Parathyroid adenoma (tissue), 2 donors: ENCODE measurements at regions not wholly inside any gene's neighbourhood (a gene's known extent, or its start where the extent isn't known, plus 50 kb on each side); places are given as distances from the start of the nearest gene placed in this dataset.
"Not testable (repeated sequence)": the region's sequence is repeated elsewhere in the genome, so short reads cannot be mapped to it uniquely, and the experiment has no call there.

ENCODE experiments used
- H2AFZ ChIP-seq: fragments of 300-600 bp; sonication (generic); one replicate; pipeline ENCODE4 v1.7.0; 2017; ENCODE audit warnings: antibody characterized with exemption, mild to moderate bottlenecking
- H3K27ac ChIP-seq: fragments of 300-600 bp; sonication (generic); one replicate; pipeline ENCODE4 v1.7.0; 2017
- H3K27me3 ChIP-seq: fragments of 300-600 bp; sonication (generic); one replicate; pipeline ENCODE4 v1.7.0; 2017; ENCODE audit warnings: low read length; ENCODE audit not compliant: control insufficient read depth, insufficient read depth
- H3K36me3 ChIP-seq: fragments of 300-600 bp; sonication (generic); one replicate; pipeline ENCODE4 v1.7.0; 2017; ENCODE audit warnings: low read length; ENCODE audit not compliant: control insufficient read depth, insufficient read depth
- H3K4me1 ChIP-seq: fragments of 300-600 bp; sonication (generic); one replicate; pipeline ENCODE4 v1.7.0; 2017; ENCODE audit warnings: control low read depth
- H3K4me2 ChIP-seq: fragments of 300-600 bp; sonication (generic); one replicate; pipeline ENCODE4 v1.7.0; 2017; ENCODE audit warnings: low read length
- H3K4me3 ChIP-seq: fragments of 300-600 bp; sonication (generic); one replicate; pipeline ENCODE4 v1.7.0; 2017; ENCODE audit warnings: low read depth, low read length
- H3K79me2 ChIP-seq: fragments of 300-600 bp; sonication (generic); one replicate; pipeline ENCODE4 v1.7.0; 2017; ENCODE audit warnings: control low read depth
- H3K9ac ChIP-seq: fragments of 300-600 bp; sonication (generic); one replicate; pipeline ENCODE4 v1.7.0; 2017; ENCODE audit warnings: mild to moderate bottlenecking
- H3K9me3 ChIP-seq: fragments of 300-600 bp; sonication (generic); one replicate; pipeline ENCODE4 v1.7.0; 2017; ENCODE audit warnings: low read length; ENCODE audit not compliant: control insufficient read depth
- TF ChIP-seq, protein P1 (sequence below): fragments of 300-600 bp; sonication (generic); IDR thresholded peaks from one replicate; pipeline ENCODE4 v1.7.0; 2017; ENCODE audit warnings: antibody characterized with exemption, mild to moderate bottlenecking
- donor health status: primary hyperparathyroidism.

- Histone ChIP-seq H3K9me3 (no peaks in the 10 kb centered on the region), H3K27me3 (no peaks in the 10 kb centered on the region), H3K4me2 (no peak overlapping the region), H3K79me2 (no peaks in the 10 kb centered on the region), H2AFZ (no peak overlapping the region), H3K4me3 (no peak overlapping the region), H3K36me3 (no peaks in the 10 kb centered on the region), H3K9ac (no peak overlapping the region), H3K27ac (no peak overlapping the region), H3K4me1 (no peaks in the 10 kb centered on the region)
- TF ChIP-seq, protein P1, sequence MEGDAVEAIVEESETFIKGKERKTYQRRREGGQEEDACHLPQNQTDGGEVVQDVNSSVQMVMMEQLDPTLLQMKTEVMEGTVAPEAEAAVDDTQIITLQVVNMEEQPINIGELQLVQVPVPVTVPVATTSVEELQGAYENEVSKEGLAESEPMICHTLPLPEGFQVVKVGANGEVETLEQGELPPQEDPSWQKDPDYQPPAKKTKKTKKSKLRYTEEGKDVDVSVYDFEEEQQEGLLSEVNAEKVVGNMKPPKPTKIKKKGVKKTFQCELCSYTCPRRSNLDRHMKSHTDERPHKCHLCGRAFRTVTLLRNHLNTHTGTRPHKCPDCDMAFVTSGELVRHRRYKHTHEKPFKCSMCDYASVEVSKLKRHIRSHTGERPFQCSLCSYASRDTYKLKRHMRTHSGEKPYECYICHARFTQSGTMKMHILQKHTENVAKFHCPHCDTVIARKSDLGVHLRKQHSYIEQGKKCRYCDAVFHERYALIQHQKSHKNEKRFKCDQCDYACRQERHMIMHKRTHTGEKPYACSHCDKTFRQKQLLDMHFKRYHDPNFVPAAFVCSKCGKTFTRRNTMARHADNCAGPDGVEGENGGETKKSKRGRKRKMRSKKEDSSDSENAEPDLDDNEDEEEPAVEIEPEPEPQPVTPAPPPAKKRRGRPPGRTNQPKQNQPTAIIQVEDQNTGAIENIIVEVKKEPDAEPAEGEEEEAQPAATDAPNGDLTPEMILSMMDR, result no peak
These were observed 280.1 kb upstream of the HTR1E start for GRCh38 chr6:86657192-86657591.

DNA sequence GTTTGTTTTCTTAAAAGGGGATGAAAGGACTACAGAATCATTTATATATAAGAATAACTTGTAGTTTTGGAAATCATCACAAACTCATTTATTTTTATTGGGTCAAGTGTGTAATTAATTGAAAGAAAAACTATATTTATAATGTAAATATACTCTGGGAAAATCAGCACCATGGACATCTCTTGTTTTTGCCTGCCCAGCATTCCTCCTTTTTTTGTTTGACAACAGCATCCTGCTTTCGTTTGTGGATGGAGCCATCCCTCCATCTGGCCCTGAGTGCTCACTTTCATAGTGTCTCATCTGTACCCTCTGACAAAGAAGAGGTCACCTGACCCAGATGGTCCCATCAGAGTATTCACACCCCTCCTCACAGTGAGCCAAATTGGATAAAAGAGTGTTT is 308.2 kb upstream of the HTR1E start:
- Histone ChIP-seq H3K79me2 (no peaks in the 10 kb centered on the region), H3K27me3 (no peaks in the 10 kb centered on the region), H3K4me2 (no peak overlapping the region), H3K9ac (no peak overlapping the region), H3K27ac (no peak overlapping the region), H3K36me3 (no peaks in the 10 kb centered on the region), H3K4me1 (no peaks in the 10 kb centered on the region), H2AFZ (no peak overlapping the region), H3K4me3 (no peak overlapping the region), H3K9me3 (no peaks in the 10 kb centered on the region)
- TF ChIP-seq, protein P1, result no peak

DNA sequence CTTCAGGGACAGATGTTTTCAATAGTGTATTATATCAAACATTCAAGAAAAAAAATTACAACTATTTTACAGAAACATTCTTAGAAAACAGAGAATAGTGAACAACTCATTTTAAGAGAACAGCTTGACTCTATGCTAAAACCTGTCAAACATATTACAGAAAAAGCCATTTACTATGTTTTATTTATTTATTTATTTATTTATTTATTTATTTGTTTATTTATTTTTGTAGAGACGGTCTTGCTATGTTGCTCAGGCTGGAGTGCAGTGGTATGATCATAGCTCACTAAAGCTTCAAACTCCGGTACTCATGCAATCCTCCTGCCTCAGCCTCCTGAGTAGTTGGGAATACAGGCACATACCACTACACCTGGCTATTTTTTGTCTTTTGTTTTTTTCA is 317.9 kb upstream of the HTR1E start:
- H3K36me3 ChIP-seq, result no peaks in the 10 kb centered on the region

GRCh38 chr6:86615299-86615698 is 322.0 kb upstream of the HTR1E start:
- H3K36me3 ChIP-seq, result no peaks in the 10 kb centered on the region
- TF ChIP-seq, protein P1, result no peak
- peak overlapping the region; percentile 71 for H2AFZ ChIP-seq
- no peak overlapping the region for H3K4me3 ChIP-seq
- no peaks in the 10 kb centered on the region for H3K27me3 ChIP-seq
- peak overlapping the region; percentile 68 for H3K27ac ChIP-seq
- H3K9me3 ChIP-seq, result no peaks in the 10 kb centered on the region
- no peak overlapping the region for H3K9ac ChIP-seq
- peaks cover 7% of the 10 kb centered on the region for H3K4me1 ChIP-seq
- H3K4me2 ChIP-seq, result no peak overlapping the region
- no peaks in the 10 kb centered on the region for H3K79me2 ChIP-seq

More for the DNA sequence above, 317.9 kb upstream of the HTR1E start:
- H3K4me2 ChIP-seq, result no peak overlapping the region
- H2AFZ ChIP-seq, result no peak overlapping the region
- no peak overlapping the region for H3K27ac ChIP-seq
- no peak overlapping the region for H3K9ac ChIP-seq
- no peaks in the 10 kb centered on the region for H3K27me3 ChIP-seq
- TF ChIP-seq, protein P1, result no peak
- no peaks in the 10 kb centered on the region for H3K9me3 ChIP-seq
- no peaks in the 10 kb centered on the region for H3K79me2 ChIP-seq
- no peak overlapping the region for H3K4me3 ChIP-seq
- H3K4me1 ChIP-seq, result peaks cover 7% of the 10 kb centered on the region

DNA sequence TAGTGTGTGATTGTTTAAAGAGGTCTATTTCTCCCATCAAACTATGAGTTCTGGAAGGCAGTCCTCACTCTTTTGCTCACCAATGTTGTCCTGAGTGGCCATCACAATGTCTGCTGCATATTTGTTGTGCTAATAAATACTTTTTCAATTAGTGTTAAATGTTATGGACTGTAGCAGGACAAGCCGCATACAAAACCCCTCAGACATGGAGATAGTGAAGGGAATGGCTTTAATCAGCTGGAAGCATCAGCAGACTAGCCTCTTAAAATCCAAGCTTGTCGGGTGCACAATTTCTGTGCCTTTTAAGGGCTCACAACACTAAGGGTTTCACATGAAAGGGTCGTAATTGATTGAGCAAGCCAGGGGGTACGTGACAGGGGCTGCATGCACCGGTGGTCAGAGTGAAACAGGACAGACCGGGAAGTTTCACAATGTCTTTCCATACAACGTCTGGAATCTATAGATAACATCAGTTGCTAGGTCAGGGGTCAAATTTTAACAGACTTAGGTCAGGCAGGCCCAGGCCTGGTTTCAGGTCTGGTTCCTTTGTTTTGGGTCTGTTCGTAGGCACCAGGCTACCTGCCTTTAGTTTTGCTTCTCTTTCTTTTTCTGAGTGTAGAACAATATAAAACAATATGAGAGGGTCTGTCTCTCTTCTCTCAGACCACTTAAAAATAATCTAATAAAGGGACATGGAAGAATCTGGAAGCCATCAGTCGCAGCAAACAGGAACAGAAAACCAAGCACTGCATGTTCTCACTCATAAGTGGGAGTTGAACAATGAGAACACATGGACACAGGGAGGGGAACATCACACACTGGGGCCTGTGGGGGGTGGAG is 327.6 kb upstream of the HTR1E start:
- Histone ChIP-seq H2AFZ (no peak overlapping the region), H3K79me2 (no peaks in the 10 kb centered on the region), H3K27me3 (no peaks in the 10 kb centered on the region), H3K4me2 (no peak overlapping the region), H3K4me3 (no peak overlapping the region), H3K4me1 (no peaks in the 10 kb centered on the region), H3K36me3 (no peaks in the 10 kb centered on the region), H3K9ac (no peak overlapping the region), H3K27ac (no peak overlapping the region), H3K9me3 (no peaks in the 10 kb centered on the region)
- TF ChIP-seq, protein P1, result no peak

GRCh38 chr6:86603364-86603763 is 334.0 kb upstream of the HTR1E start:
- not testable (repeated sequence) for H3K36me3 ChIP-seq, H3K9me3 ChIP-seq, H3K79me2 ChIP-seq, H3K9ac ChIP-seq, H3K4me2 ChIP-seq, H3K27ac ChIP-seq, H3K27me3 ChIP-seq, H3K4me3 ChIP-seq, H2AFZ ChIP-seq, H3K4me1 ChIP-seq

DNA sequence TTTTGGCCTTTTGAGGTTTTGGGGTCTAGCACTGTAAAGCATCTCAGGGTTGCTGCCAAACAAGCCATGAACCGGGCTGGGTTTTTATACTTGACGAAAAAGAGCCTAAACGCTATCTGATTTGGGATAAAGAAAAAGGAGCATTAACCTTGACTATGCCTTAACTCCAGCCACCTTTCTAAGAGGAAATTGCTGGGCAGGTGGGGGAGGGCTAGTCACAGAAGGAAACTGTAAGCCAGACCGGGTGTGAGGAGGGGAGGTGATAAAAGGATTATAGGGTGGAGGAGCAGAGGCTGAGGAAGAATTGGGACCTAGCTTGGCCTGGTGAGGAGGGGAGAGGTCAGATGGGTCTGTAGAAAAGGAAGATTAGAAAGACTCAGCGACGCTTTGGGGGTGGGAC is 335.2 kb upstream of the HTR1E start:
- H2AFZ ChIP-seq, H3K9me3 ChIP-seq, H3K36me3 ChIP-seq, H3K4me3 ChIP-seq, H3K4me2 ChIP-seq, H3K27ac ChIP-seq, H3K4me1 ChIP-seq, H3K9ac ChIP-seq, H3K27me3 ChIP-seq, H3K79me2 ChIP-seq: not testable (repeated sequence)
